ENCODE measurements at regions not wholly inside any gene's neighbourhood (a gene's known extent, or its start where the extent isn't known, plus 50 kb on each side); places are given as distances from the start of the nearest gene placed in this dataset.

- DNase-seq (ENCODE audit: low read depth), result no peak
- Histone ChIP-seq H3K9ac (ENCODE audit: low read length) (no peak overlapping the region), H3K36me3 (ENCODE audit: control insufficient read depth, insufficient read depth, low read length, severe bottlenecking) (no peaks in the 10 kb centered on the region)
Measured at GRCh38 chr10:71040343-71040742, 152.0 kb upstream of the PCBD1 start.

GRCh38 chr10:71040846-71041605 is 152.7 kb upstream of the PCBD1 start:
- no peaks in the 10 kb centered on the region for H3K36me3 ChIP-seq (ENCODE audit: control insufficient read depth, insufficient read depth, low read length, severe bottlenecking)
- no peak for DNase-seq (ENCODE audit: low read depth)
- no peaks in the 10 kb centered on the region for H3K9me3 ChIP-seq (ENCODE audit: control insufficient read depth, low read length)
- no peaks in the 10 kb centered on the region for H3K4me1 ChIP-seq (ENCODE audit: control insufficient read depth, insufficient read depth, low read length)
- H3K9ac ChIP-seq (ENCODE audit: low read length), result no peak overlapping the region
- peaks cover 30% of the 10 kb centered on the region for H3K27me3 ChIP-seq (replicated peaks; ENCODE audit: control insufficient read depth, insufficient read depth, low read length)
- H3K4me3 ChIP-seq (ENCODE audit: low read length), result no peak overlapping the region

More at GRCh38 chr10:71040343-71040742, 152.0 kb upstream of the PCBD1 start:
- Histone ChIP-seq H3K4me1 (ENCODE audit: control insufficient read depth, insufficient read depth, low read length) (no peaks in the 10 kb centered on the region), H3K9me3 (ENCODE audit: control insufficient read depth, low read length) (no peaks in the 10 kb centered on the region), H3K27me3 (replicated peaks; ENCODE audit: control insufficient read depth, insufficient read depth, low read length) (peaks cover 37% of the 10 kb centered on the region), H3K4me3 (ENCODE audit: low read length) (no peak overlapping the region)

GRCh38 chr10:71042216-71042615 is 153.9 kb upstream of the PCBD1 start:
- no peak for DNase-seq (ENCODE audit: low read depth)
- Histone ChIP-seq H3K4me1 (ENCODE audit: control insufficient read depth, insufficient read depth, low read length) (no peaks in the 10 kb centered on the region), H3K9ac (ENCODE audit: low read length) (no peak overlapping the region), H3K4me3 (ENCODE audit: low read length) (no peak overlapping the region), H3K36me3 (ENCODE audit: control insufficient read depth, insufficient read depth, low read length, severe bottlenecking) (no peaks in the 10 kb centered on the region), H3K27me3 (replicated peaks; ENCODE audit: control insufficient read depth, insufficient read depth, low read length) (peaks cover 28% of the 10 kb centered on the region), H3K9me3 (ENCODE audit: control insufficient read depth, low read length) (no peaks in the 10 kb centered on the region)

- no peaks in the 10 kb centered on the region for H3K4me1 ChIP-seq (ENCODE audit: control insufficient read depth, insufficient read depth, low read length)
- no peak overlapping the region for H3K4me3 ChIP-seq (ENCODE audit: low read length)
- no peak overlapping the region for H3K9ac ChIP-seq (ENCODE audit: low read length)
- no peaks in the 10 kb centered on the region for H3K36me3 ChIP-seq (ENCODE audit: control insufficient read depth, insufficient read depth, low read length, severe bottlenecking)
- peaks cover 33% of the 10 kb centered on the region for H3K27me3 ChIP-seq (replicated peaks; ENCODE audit: control insufficient read depth, insufficient read depth, low read length)
- no peak for DNase-seq (ENCODE audit: low read depth)
- no peaks in the 10 kb centered on the region for H3K9me3 ChIP-seq (ENCODE audit: control insufficient read depth, low read length)
Measured at GRCh38 chr10:71042699-71043098, 154.3 kb upstream of the PCBD1 start.

GRCh38 chr10:71043858-71044257 is 155.5 kb upstream of the PCBD1 start:
- H3K4me3 ChIP-seq (ENCODE audit: low read length), result no peak overlapping the region
- no peaks in the 10 kb centered on the region for H3K36me3 ChIP-seq (ENCODE audit: control insufficient read depth, insufficient read depth, low read length, severe bottlenecking)
- peaks cover 41% of the 10 kb centered on the region for H3K27me3 ChIP-seq (replicated peaks; ENCODE audit: control insufficient read depth, insufficient read depth, low read length)
- no peak overlapping the region for H3K9ac ChIP-seq (ENCODE audit: low read length)
- no peaks in the 10 kb centered on the region for H3K9me3 ChIP-seq (ENCODE audit: control insufficient read depth, low read length)
- H3K4me1 ChIP-seq (ENCODE audit: control insufficient read depth, insufficient read depth, low read length), result no peaks in the 10 kb centered on the region
- DNase-seq (ENCODE audit: low read depth), result no peak

- H3K4me3 ChIP-seq (ENCODE audit: low read length), result no peak overlapping the region
- H3K27me3 ChIP-seq (replicated peaks; ENCODE audit: control insufficient read depth, insufficient read depth, low read length), result peaks cover 47% of the 10 kb centered on the region
Measured at GRCh38 chr10:71044720-71045119, 156.4 kb upstream of the PCBD1 start.

GRCh38 chr10:71045204-71045809 is 156.9 kb upstream of the PCBD1 start:
- H3K4me1 ChIP-seq (ENCODE audit: control insufficient read depth, insufficient read depth, low read length), result no peaks in the 10 kb centered on the region
- H3K27me3 ChIP-seq (replicated peaks; ENCODE audit: control insufficient read depth, insufficient read depth, low read length), result peaks cover 53% of the 10 kb centered on the region
- no peaks in the 10 kb centered on the region for H3K9me3 ChIP-seq (ENCODE audit: control insufficient read depth, low read length)
- DNase-seq (ENCODE audit: low read depth), result no peak
- no peak overlapping the region for H3K9ac ChIP-seq (ENCODE audit: low read length)
- H3K4me3 ChIP-seq (ENCODE audit: low read length), result no peak overlapping the region
- H3K36me3 ChIP-seq (ENCODE audit: control insufficient read depth, insufficient read depth, low read length, severe bottlenecking), result no peaks in the 10 kb centered on the region

More at GRCh38 chr10:71044720-71045119, 156.4 kb upstream of the PCBD1 start:
- Histone ChIP-seq H3K36me3 (ENCODE audit: control insufficient read depth, insufficient read depth, low read length, severe bottlenecking) (no peaks in the 10 kb centered on the region), H3K4me1 (ENCODE audit: control insufficient read depth, insufficient read depth, low read length) (no peaks in the 10 kb centered on the region), H3K9me3 (ENCODE audit: control insufficient read depth, low read length) (no peaks in the 10 kb centered on the region), H3K9ac (ENCODE audit: low read length) (no peak overlapping the region)
- DNase-seq (ENCODE audit: low read depth), result no peak

GRCh38 chr10:71045936-71046335 is 157.6 kb upstream of the PCBD1 start:
- H3K27me3 ChIP-seq (replicated peaks; ENCODE audit: control insufficient read depth, insufficient read depth, low read length), result peaks cover 59% of the 10 kb centered on the region
- no peak overlapping the region for H3K9ac ChIP-seq (ENCODE audit: low read length)
- H3K4me1 ChIP-seq (ENCODE audit: control insufficient read depth, insufficient read depth, low read length), result no peaks in the 10 kb centered on the region
- H3K36me3 ChIP-seq (ENCODE audit: control insufficient read depth, insufficient read depth, low read length, severe bottlenecking), result no peaks in the 10 kb centered on the region
- no peak overlapping the region for H3K4me3 ChIP-seq (ENCODE audit: low read length)
- H3K9me3 ChIP-seq (ENCODE audit: control insufficient read depth, low read length), result no peaks in the 10 kb centered on the region
- no peak for DNase-seq (ENCODE audit: low read depth)

- Histone ChIP-seq H3K27me3 (replicated peaks; ENCODE audit: control insufficient read depth, insufficient read depth, low read length) (peaks cover 66% of the 10 kb centered on the region), H3K36me3 (ENCODE audit: control insufficient read depth, insufficient read depth, low read length, severe bottlenecking) (no peaks in the 10 kb centered on the region), H3K4me1 (ENCODE audit: control insufficient read depth, insufficient read depth, low read length) (no peaks in the 10 kb centered on the region), H3K4me3 (ENCODE audit: low read length) (no peak overlapping the region), H3K9ac (ENCODE audit: low read length) (no peak overlapping the region), H3K9me3 (ENCODE audit: control insufficient read depth, low read length) (no peaks in the 10 kb centered on the region)
- no peak for DNase-seq (ENCODE audit: low read depth)
Measured at GRCh38 chr10:71046747-71047146, 158.4 kb upstream of the PCBD1 start.

GRCh38 chr10:71048971-71049615 is 160.7 kb upstream of the PCBD1 start:
- Histone ChIP-seq H3K27me3 (replicated peaks; ENCODE audit: control insufficient read depth, insufficient read depth, low read length) (peaks cover 64% of the 10 kb centered on the region), H3K9ac (ENCODE audit: low read length) (no peak overlapping the region), H3K9me3 (ENCODE audit: control insufficient read depth, low read length) (no peaks in the 10 kb centered on the region), H3K4me3 (ENCODE audit: low read length) (no peak overlapping the region), H3K36me3 (ENCODE audit: control insufficient read depth, insufficient read depth, low read length, severe bottlenecking) (no peaks in the 10 kb centered on the region), H3K4me1 (ENCODE audit: control insufficient read depth, insufficient read depth, low read length) (no peaks in the 10 kb centered on the region)
- DNase-seq (ENCODE audit: low read depth), result no peak

GRCh38 chr10:71049994-71050393 is 161.6 kb upstream of the PCBD1 start:
- Histone ChIP-seq H3K9me3 (ENCODE audit: control insufficient read depth, low read length) (peaks cover 2% of the 10 kb centered on the region), H3K4me1 (ENCODE audit: control insufficient read depth, insufficient read depth, low read length) (no peaks in the 10 kb centered on the region), H3K36me3 (ENCODE audit: control insufficient read depth, insufficient read depth, low read length, severe bottlenecking) (no peaks in the 10 kb centered on the region), H3K4me3 (ENCODE audit: low read length) (no peak overlapping the region), H3K27me3 (replicated peaks; ENCODE audit: control insufficient read depth, insufficient read depth, low read length) (peaks cover 59% of the 10 kb centered on the region), H3K9ac (ENCODE audit: low read length) (no peak overlapping the region)
- no peak for DNase-seq (ENCODE audit: low read depth)
